ENCODE measurements at regions not wholly inside any gene's neighbourhood (a gene's known extent, or its start where the extent isn't known, plus 50 kb on each side); places are given as distances from the start of the nearest gene placed in this dataset.

GRCh38 chr12:31872831-31873604 lies 86.2 kb upstream of the RESF1 start:
- Histone ChIP-seq H3K9me3 (ENCODE audit: low read length) (0 out of 2 replicates have a peak, but pooled peaks cover 4% of the 10 kb centered on the region), H3K4me3 (ENCODE audit: low read depth, low read length, poor library complexity, severe bottlenecking) (no peak overlapping the region), H3K4me1 (ENCODE audit: insufficient read depth, low read length, severe bottlenecking) (peaks cover 41% of the 10 kb centered on the region), H3K9me2 (ENCODE audit: low read depth, low read length) (no peaks in the 10 kb centered on the region), H3K9ac (ENCODE audit: low read length) (no peak overlapping the region), H3K4me2 (ENCODE audit: low read length) (no peak overlapping the region), H3K36me3 (ENCODE audit: insufficient read depth, low read length) (no peaks in the 10 kb centered on the region), H4K20me1 (ENCODE audit: insufficient read depth, low read length) (no peaks in the 10 kb centered on the region), H2AFZ (ENCODE audit: low read length) (no peak overlapping the region), H3F3A (ENCODE audit: insufficient read depth, low read length) (no peaks in the 10 kb centered on the region), H3K27me3 (ENCODE audit: insufficient read depth, low read length) (no peaks in the 10 kb centered on the region), H3K79me2 (ENCODE audit: insufficient read depth, low read length) (no peaks in the 10 kb centered on the region), H3K27ac (ENCODE audit: low read depth, low read length, poor library complexity, severe bottlenecking) (no peak overlapping the region)
- no peak for TF ChIP-seq EZH2 (IDR thresholded peaks at IDR 0.05; ENCODE audit: borderline replicate concordance, low read length)
- no peak for TF ChIP-seq CTCF (IDR thresholded peaks at IDR 0.05; ENCODE audit: low read length)

- Histone ChIP-seq H3F3A (ENCODE audit: insufficient read depth, low read length) (no peaks in the 10 kb centered on the region), H2AFZ (ENCODE audit: low read length) (no peak overlapping the region), H3K4me1 (ENCODE audit: insufficient read depth, low read length, severe bottlenecking) (peaks cover 23% of the 10 kb centered on the region), H3K4me3 (ENCODE audit: low read depth, low read length, poor library complexity, severe bottlenecking) (no peak overlapping the region), H3K4me2 (ENCODE audit: low read length) (no peak overlapping the region), H3K9ac (ENCODE audit: low read length) (no peak overlapping the region), H3K36me3 (ENCODE audit: insufficient read depth, low read length) (no peaks in the 10 kb centered on the region), H3K79me2 (ENCODE audit: insufficient read depth, low read length) (no peaks in the 10 kb centered on the region), H3K9me3 (ENCODE audit: low read length) (0 out of 2 replicates have a peak, but pooled peaks cover 6% of the 10 kb centered on the region), H3K27ac (ENCODE audit: low read depth, low read length, poor library complexity, severe bottlenecking) (no peak overlapping the region), H3K27me3 (ENCODE audit: insufficient read depth, low read length) (no peaks in the 10 kb centered on the region), H3K9me2 (ENCODE audit: low read depth, low read length) (no peaks in the 10 kb centered on the region), H4K20me1 (ENCODE audit: insufficient read depth, low read length) (no peaks in the 10 kb centered on the region)
- TF ChIP-seq EZH2 (IDR thresholded peaks at IDR 0.05; ENCODE audit: borderline replicate concordance, low read length), result no peak
- no peak for TF ChIP-seq CTCF (IDR thresholded peaks at IDR 0.05; ENCODE audit: low read length)
These were observed 89.2 kb upstream of the RESF1 start for GRCh38 chr12:31869972-31870371.

- Histone ChIP-seq H3K4me1 (ENCODE audit: insufficient read depth, low read length, severe bottlenecking) (peaks cover 13% of the 10 kb centered on the region), H3K27ac (ENCODE audit: low read depth, low read length, poor library complexity, severe bottlenecking) (no peak overlapping the region), H3K36me3 (ENCODE audit: insufficient read depth, low read length) (no peaks in the 10 kb centered on the region), H3K4me2 (ENCODE audit: low read length) (no peak overlapping the region), H2AFZ (ENCODE audit: low read length) (no peak overlapping the region), H3K9me2 (ENCODE audit: low read depth, low read length) (no peaks in the 10 kb centered on the region), H3K4me3 (ENCODE audit: low read depth, low read length, poor library complexity, severe bottlenecking) (no peak overlapping the region), H3K9me3 (ENCODE audit: low read length) (0 out of 2 replicates have a peak, but pooled peaks cover 6% of the 10 kb centered on the region), H3K79me2 (ENCODE audit: insufficient read depth, low read length) (no peaks in the 10 kb centered on the region), H3K9ac (ENCODE audit: low read length) (no peak overlapping the region), H3K27me3 (ENCODE audit: insufficient read depth, low read length) (no peaks in the 10 kb centered on the region), H3F3A (ENCODE audit: insufficient read depth, low read length) (no peaks in the 10 kb centered on the region), H4K20me1 (ENCODE audit: insufficient read depth, low read length) (no peaks in the 10 kb centered on the region)
- TF ChIP-seq EZH2 (IDR thresholded peaks at IDR 0.05; ENCODE audit: borderline replicate concordance, low read length), result no peak
- TF ChIP-seq CTCF (IDR thresholded peaks at IDR 0.05; ENCODE audit: low read length), result no peak
These were observed 90.2 kb upstream of the RESF1 start for GRCh38 chr12:31868965-31869364.
